Sigmoid colon (tissue), 4 donors: ENCODE measurements at regions not wholly inside any gene's neighbourhood (a gene's known extent, or its start where the extent isn't known, plus 50 kb on each side); places are given as distances from the start of the nearest gene placed in this dataset.

Experiments
- CTCF ChIP-seq, 4 experiments: fragments of 450-650 bp in 3 of 4; fragments of 200-600 bp in 1 of 4; IDR thresholded peaks; one replicate each; pipeline ENCODE4 v1.5.1; 2016 to 2019; ENCODE audit warnings: antibody characterized with exemption in 4 of 4, mild to moderate bottlenecking in 3 of 4, moderate library complexity in 2 of 4
- EP300 ChIP-seq, 4 donors: sonication (generic); formaldehyde crosslinking; IDR thresholded peaks; one replicate each; pipeline ENCODE4 v1.6.1; 2017; ENCODE audit warnings: antibody characterized with exemption in 4 of 4
- POLR2A ChIP-seq, 2 donors: fragments of 450-650 bp; IDR thresholded peaks; one replicate each; pipeline ENCODE4 v1.6.1; 2016; ENCODE audit warnings: antibody characterized with exemption in 2 of 2, mild to moderate bottlenecking in 2 of 2, moderate library complexity in 2 of 2
- POLR2AphosphoS5 ChIP-seq, 4 donors: sonication (generic); formaldehyde crosslinking; IDR thresholded peaks; one replicate each; pipeline ENCODE4 v1.6.1; 2017; ENCODE audit warnings: antibody characterized with exemption in 4 of 4

- no peak for TF ChIP-seq CTCF (IDR thresholded peaks at IDR 0.05)
- TF ChIP-seq POLR2A (IDR thresholded peaks at IDR 0.05) = no peak
- TF ChIP-seq EP300 (IDR thresholded peaks at IDR 0.05) = no peak
- no peak for TF ChIP-seq POLR2AphosphoS5 (IDR thresholded peaks at IDR 0.05)
Measured at GRCh38 chr3:118803096-118803476, 231.6 kb downstream of the IGSF11 start.
